ENCODE measurements at regions not wholly inside any gene's neighbourhood (a gene's known extent, or its start where the extent isn't known, plus 50 kb on each side); places are given as distances from the start of the nearest gene placed in this dataset.

- TF ChIP-seq CTCF (IDR thresholded peaks at IDR 0.05; ENCODE audit: low read depth, low read length), result peak; percentile 70
- DNase-seq (ENCODE audit: low read depth, low spot score), result peak; percentile 45
- H3K4me3 ChIP-seq (ENCODE audit: low read depth, low read length), result no peak overlapping the region
- in situ Hi-C loops (cut with HindIII; ENCODE audit: low sequenced_read_pairs), result no loop called here
These were observed 470.6 kb upstream of the MEX3C start for GRCh38 chr18:51668101-51668500.

GRCh38 chr18:51668607-51669006 is 471.1 kb upstream of the MEX3C start:
- no peak for TF ChIP-seq CTCF (IDR thresholded peaks at IDR 0.05; ENCODE audit: low read depth, low read length)
- no peak for DNase-seq (ENCODE audit: low read depth, low spot score)
- H3K4me3 ChIP-seq (ENCODE audit: low read depth, low read length), result no peak overlapping the region
- in situ Hi-C loops (cut with HindIII; ENCODE audit: low sequenced_read_pairs), result no loop called here

- DNase-seq (ENCODE audit: low read depth, low spot score), result no peak
- in situ Hi-C loops (cut with HindIII; ENCODE audit: low sequenced_read_pairs), result no loop called here
- H3K4me3 ChIP-seq (ENCODE audit: low read depth, low read length), result no peak overlapping the region
- no peak for TF ChIP-seq CTCF (IDR thresholded peaks at IDR 0.05; ENCODE audit: low read depth, low read length)
These were observed 489.1 kb upstream of the MEX3C start for GRCh38 chr18:51686590-51686989.

GRCh38 chr18:51687845-51688585 is 490.5 kb upstream of the MEX3C start:
- no peak for DNase-seq (ENCODE audit: low read depth, low spot score)
- no peak for TF ChIP-seq CTCF (IDR thresholded peaks at IDR 0.05; ENCODE audit: low read depth, low read length)
- H3K4me3 ChIP-seq (ENCODE audit: low read depth, low read length), result no peak overlapping the region
- in situ Hi-C loops (cut with HindIII; ENCODE audit: low sequenced_read_pairs), result no loop called here

- in situ Hi-C loops (cut with HindIII; ENCODE audit: low sequenced_read_pairs), result no loop called here
- TF ChIP-seq CTCF (IDR thresholded peaks at IDR 0.05; ENCODE audit: low read depth, low read length), result no peak
- no peak overlapping the region for H3K4me3 ChIP-seq (ENCODE audit: low read depth, low read length)
- no peak for DNase-seq (ENCODE audit: low read depth, low spot score)
These were observed 495.1 kb upstream of the MEX3C start for GRCh38 chr18:51692612-51693011.

- in situ Hi-C loops (cut with HindIII; ENCODE audit: low sequenced_read_pairs), result no loop called here
- DNase-seq (ENCODE audit: low read depth, low spot score), result no peak
- no peak overlapping the region for H3K4me3 ChIP-seq (ENCODE audit: low read depth, low read length)
- TF ChIP-seq CTCF (IDR thresholded peaks at IDR 0.05; ENCODE audit: low read depth, low read length), result no peak
These were observed 513.9 kb upstream of the MEX3C start for GRCh38 chr18:51711298-51711889.
